Thyroid gland (tissue), 4 donors: ENCODE measurements at regions not wholly inside any gene's neighbourhood (a gene's known extent, or its start where the extent isn't known, plus 50 kb on each side); places are given as distances from the start of the nearest gene placed in this dataset.

ENCODE experiments used
- DNase-seq, 2 donors: peaks; one replicate each; pipeline ENCODE4 v3.0.0-alpha.2; 2019
- H3K27ac ChIP-seq, 3 donors: fragments of 200-600 bp; sonication (generic); 1 replicate in 2 of 3; 2 replicates in 1 of 3; pipeline ENCODE4 v1.5.1; 2016 to 2019; ENCODE audit warnings: mild to moderate bottlenecking in 1 of 3, moderate library complexity in 1 of 3
- H3K27me3 ChIP-seq: fragments of 200-600 bp; sonication (generic); one replicate; pipeline ENCODE4 v1.5.1; 2019
- H3K36me3 ChIP-seq, 2 donors: fragments of 200-600 bp; sonication (generic); one replicate each; pipeline ENCODE4 v1.5.1; 2016 to 2019
- H3K4me1 ChIP-seq, 2 donors: fragments of 200-600 bp; sonication (generic); one replicate each; pipeline ENCODE4 v1.5.1; 2017 to 2019
- H3K4me3 ChIP-seq, 3 donors: fragments of 200-600 bp; sonication (generic); replicated peaks in 1 of 3; 1 replicate in 2 of 3; 2 replicates in 1 of 3; pipeline ENCODE4 v1.5.1; 2016; ENCODE audit warnings: mild to moderate bottlenecking in 1 of 3
- H3K9me3 ChIP-seq: fragments of 200-600 bp; sonication (generic); one replicate; pipeline ENCODE4 v1.5.1; 2017
- POLR2A ChIP-seq, 2 donors: fragments of 450-650 bp; IDR thresholded peaks; one replicate each; pipeline ENCODE4 v1.6.1; 2017; ENCODE audit warnings: antibody characterized with exemption in 2 of 2, mild to moderate bottlenecking in 2 of 2, moderate library complexity in 1 of 2
- WGBS, 2 donors: methylation state at CpG; one replicate each; pipeline ENCODE4 v1.1.5; 2017; 5-methylcytosine and 5-hydroxymethylcytosine counted together
- intact Hi-C: fragments of 100-400 bp; cut with DNase I; formaldehyde crosslinking; loops from one replicate; pipeline ENCODE4 v1.15.1; 2023
- TF ChIP-seq, protein P1 (sequence below), 6 experiments: fragments of 200-600 bp in 3 of 6; fragments of 450-650 bp in 3 of 6; sonication (generic) in 3 of 6; IDR thresholded peaks; one replicate each; pipeline ENCODE4 v1.5.1; 2016 to 2019; ENCODE audit warnings: antibody characterized with exemption in 6 of 6, mild to moderate bottlenecking in 2 of 6, inconsistent platforms in 1 of 6, moderate library complexity in 1 of 6

DNA sequence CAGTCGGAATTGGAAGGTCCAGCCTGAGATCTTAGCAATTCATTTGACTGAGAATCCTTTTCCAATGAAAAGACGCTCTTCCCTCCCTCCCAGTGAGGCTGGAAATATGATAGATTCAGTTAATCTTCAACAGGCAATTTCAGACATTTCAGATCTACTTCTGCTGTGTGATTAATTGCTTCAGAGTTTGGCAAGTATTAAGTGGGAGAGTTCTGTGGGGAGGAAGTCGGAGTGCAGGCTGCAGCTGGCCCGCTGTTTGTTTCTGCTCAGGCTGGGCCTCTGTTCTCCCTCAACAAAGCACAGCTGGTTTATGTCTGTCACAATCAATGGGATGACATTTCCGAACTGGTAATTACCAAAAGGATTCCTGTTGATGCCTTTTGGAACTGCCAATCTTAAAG lies 178.2 kb downstream of the NDFIP2 start:
- TF ChIP-seq POLR2A (IDR thresholded peaks at IDR 0.05) = no peak
- TF ChIP-seq, protein P1, sequence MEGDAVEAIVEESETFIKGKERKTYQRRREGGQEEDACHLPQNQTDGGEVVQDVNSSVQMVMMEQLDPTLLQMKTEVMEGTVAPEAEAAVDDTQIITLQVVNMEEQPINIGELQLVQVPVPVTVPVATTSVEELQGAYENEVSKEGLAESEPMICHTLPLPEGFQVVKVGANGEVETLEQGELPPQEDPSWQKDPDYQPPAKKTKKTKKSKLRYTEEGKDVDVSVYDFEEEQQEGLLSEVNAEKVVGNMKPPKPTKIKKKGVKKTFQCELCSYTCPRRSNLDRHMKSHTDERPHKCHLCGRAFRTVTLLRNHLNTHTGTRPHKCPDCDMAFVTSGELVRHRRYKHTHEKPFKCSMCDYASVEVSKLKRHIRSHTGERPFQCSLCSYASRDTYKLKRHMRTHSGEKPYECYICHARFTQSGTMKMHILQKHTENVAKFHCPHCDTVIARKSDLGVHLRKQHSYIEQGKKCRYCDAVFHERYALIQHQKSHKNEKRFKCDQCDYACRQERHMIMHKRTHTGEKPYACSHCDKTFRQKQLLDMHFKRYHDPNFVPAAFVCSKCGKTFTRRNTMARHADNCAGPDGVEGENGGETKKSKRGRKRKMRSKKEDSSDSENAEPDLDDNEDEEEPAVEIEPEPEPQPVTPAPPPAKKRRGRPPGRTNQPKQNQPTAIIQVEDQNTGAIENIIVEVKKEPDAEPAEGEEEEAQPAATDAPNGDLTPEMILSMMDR (IDR thresholded peaks at IDR 0.05) = no peak
- Histone ChIP-seq H3K36me3 (no peaks in the 10 kb centered on the region), H3K4me3 (no peak overlapping the region), H3K27ac (no peak overlapping the region), H3K4me1 (no peaks in the 10 kb centered on the region), H3K9me3 (no peaks in the 10 kb centered on the region), H3K27me3 (no peaks in the 10 kb centered on the region)
- 66 to 80% methylated on average over 5 of the region's 5 CpGs for WGBS, 2 donors
- intact Hi-C loops = no loop called here
- DNase-seq = no peak

DNA sequence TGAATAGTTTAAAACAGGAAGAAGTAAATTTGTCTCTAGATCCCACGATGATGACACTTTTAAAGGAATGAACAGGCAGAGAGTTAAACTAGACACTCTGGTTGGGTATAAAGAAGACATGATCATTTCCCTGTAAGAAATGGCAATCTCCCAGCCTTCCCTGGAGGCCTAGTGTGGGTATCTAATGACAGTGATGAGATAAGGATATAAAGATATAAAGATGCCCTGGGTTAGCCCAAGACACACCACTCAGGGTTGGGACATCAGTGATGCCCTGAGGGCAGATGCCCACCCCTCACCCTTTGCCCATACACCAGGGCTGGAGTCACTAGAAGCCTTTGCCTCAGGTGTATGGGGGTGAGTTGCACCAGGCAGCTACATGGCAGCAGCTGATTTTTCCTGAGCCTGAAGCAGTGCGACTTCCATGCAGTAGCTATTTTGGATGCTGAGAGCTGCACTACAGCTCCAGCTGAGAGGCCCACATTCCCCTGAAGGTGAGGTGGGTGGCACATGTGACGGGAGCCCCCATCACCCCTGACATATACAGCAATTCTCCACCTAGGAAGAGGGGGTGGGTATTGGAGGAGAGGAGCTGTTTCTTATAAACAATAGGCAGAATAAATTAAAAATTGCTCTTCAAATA lies 177.5 kb downstream of the NDFIP2 start:
- TF ChIP-seq POLR2A (IDR thresholded peaks at IDR 0.05) = no peak
- TF ChIP-seq, protein P1 (IDR thresholded peaks at IDR 0.05) = no peak
- no peak overlapping the region for H3K4me3 ChIP-seq
- no peak overlapping the region for H3K27ac ChIP-seq
- H3K36me3 ChIP-seq = no peaks in the 10 kb centered on the region
- intact Hi-C loops = no loop called here
- no peak for DNase-seq
- H3K27me3 ChIP-seq = no peaks in the 10 kb centered on the region
- WGBS, 2 donors = 65 to 83% methylated on average over 3 of the region's 3 CpGs
- no peaks in the 10 kb centered on the region for H3K9me3 ChIP-seq
- H3K4me1 ChIP-seq = no peaks in the 10 kb centered on the region

DNA sequence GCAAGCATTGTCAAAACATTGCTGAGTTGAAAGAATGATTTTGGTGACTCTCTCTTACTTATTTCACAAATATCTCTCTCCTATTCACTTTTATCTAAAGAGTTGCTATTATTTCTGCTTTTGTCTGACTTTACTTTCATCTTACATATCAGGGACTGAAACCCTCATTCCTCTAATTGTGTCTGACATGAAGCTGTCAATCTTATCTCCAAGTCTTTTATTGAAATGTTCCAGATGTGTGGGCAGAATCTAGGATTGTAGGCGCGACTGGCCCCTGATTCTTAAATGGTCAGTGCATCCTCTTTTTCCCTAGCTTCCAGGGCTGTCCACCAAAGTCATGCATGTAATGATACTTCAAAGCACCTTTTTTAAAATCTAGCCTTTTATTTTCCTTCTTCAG lies 174.6 kb downstream of the NDFIP2 start:
- no peaks in the 10 kb centered on the region for H3K27me3 ChIP-seq
- intact Hi-C loops = no loop called here
- 89 to 95% methylated on average over 2 of the region's 2 CpGs for WGBS, 2 donors
- no peak overlapping the region for H3K4me3 ChIP-seq
- no peak for DNase-seq
- H3K27ac ChIP-seq = no peak overlapping the region
- no peaks in the 10 kb centered on the region for H3K4me1 ChIP-seq
- TF ChIP-seq, protein P1 (IDR thresholded peaks at IDR 0.05) = no peak
- no peak for TF ChIP-seq POLR2A (IDR thresholded peaks at IDR 0.05)
- H3K9me3 ChIP-seq = no peaks in the 10 kb centered on the region
- no peaks in the 10 kb centered on the region for H3K36me3 ChIP-seq

DNA sequence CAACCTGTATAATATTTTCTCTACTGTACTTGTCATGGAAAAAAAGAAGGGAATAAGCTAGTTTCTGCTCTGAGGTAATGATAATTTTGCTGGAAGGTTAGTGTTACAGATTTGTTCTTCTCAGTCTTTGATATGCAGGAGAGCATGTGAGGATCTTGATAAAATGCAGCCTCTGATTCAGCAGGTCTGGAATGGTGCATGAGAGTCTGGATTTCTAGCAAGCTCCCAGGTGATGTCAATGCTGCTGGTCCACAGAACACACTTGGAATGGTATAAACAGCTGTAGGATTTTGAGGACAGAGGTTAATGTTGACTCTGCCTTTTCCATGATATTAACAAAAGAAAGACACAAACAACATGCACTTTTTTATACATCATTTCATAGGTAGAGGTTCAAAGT lies 173.6 kb downstream of the NDFIP2 start:
- no peaks in the 10 kb centered on the region for H3K36me3 ChIP-seq
- no peak for DNase-seq
- TF ChIP-seq, protein P1 (IDR thresholded peaks at IDR 0.05) = no peak
- no peak for TF ChIP-seq POLR2A (IDR thresholded peaks at IDR 0.05)
- H3K4me1 ChIP-seq = no peaks in the 10 kb centered on the region
- H3K27me3 ChIP-seq = no peaks in the 10 kb centered on the region
- H3K9me3 ChIP-seq = no peaks in the 10 kb centered on the region
- intact Hi-C loops = no loop called here
- H3K4me3 ChIP-seq = no peak overlapping the region
- H3K27ac ChIP-seq = no peak overlapping the region

DNA sequence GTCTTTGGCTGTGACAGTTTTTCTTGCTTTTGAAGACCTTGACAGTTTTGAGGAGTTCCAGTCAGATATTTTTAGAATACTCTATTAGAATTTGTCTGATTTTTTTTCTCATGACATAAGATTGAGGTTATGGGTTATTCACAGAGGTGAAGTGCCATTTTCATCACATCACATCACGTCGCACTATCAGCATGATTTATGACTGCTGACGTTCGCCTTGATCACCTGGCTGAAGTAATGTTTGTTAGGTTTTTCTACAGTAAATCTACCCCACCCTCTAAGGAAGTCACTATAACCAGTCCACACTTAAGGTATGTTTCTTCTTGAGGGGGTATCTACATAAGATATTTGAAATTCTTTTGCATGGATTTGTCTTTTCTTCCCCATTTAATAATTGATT lies 169.7 kb downstream of the NDFIP2 start:
- WGBS, 2 donors = 91 to 94% methylated on average over 4 of the region's 4 CpGs
- no peak for TF ChIP-seq POLR2A (IDR thresholded peaks at IDR 0.05)
- TF ChIP-seq, protein P1 (IDR thresholded peaks at IDR 0.05) = no peak
- Histone ChIP-seq H3K4me1 (peaks cover 0 to 10% of the 10 kb centered on the region in 2 donors), H3K27me3 (no peaks in the 10 kb centered on the region), H3K9me3 (no peaks in the 10 kb centered on the region), H3K36me3 (no peaks in the 10 kb centered on the region), H3K4me3 (no peak overlapping the region), H3K27ac (no peak overlapping the region)
- no peak for DNase-seq
- intact Hi-C loops = no loop called here
